HS-27A (cell line): ENCODE measurements at regions not wholly inside any gene's neighbourhood (a gene's known extent, or its start where the extent isn't known, plus 50 kb on each side); places are given as distances from the start of the nearest gene placed in this dataset.

Source experiments
- DNase-seq: peaks from one replicate; pipeline ENCODE4 v3.0.0-alpha.2; 2012; ENCODE audit warnings: low read depth, missing footprints

DNA sequence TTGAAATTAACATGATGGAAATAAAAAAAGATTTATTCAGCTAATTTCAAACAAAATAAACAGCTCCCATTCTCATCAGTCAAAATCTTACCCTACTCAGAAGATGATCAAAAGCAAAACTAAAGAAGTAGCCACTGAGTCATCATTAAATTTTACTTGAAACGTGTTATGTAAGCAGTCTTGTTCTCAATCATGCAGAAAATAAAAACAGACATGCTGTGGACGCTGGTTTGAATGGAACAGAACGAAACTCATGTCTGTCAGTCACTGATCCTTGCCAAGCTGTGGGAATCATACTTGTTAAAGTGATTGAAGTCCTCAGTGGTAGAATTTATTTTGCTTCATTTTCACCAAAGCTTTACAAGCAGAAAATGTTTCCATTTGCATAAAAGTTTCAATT lies 77.2 kb upstream of the TLR3 start:
- DNase-seq: no peak

DNA sequence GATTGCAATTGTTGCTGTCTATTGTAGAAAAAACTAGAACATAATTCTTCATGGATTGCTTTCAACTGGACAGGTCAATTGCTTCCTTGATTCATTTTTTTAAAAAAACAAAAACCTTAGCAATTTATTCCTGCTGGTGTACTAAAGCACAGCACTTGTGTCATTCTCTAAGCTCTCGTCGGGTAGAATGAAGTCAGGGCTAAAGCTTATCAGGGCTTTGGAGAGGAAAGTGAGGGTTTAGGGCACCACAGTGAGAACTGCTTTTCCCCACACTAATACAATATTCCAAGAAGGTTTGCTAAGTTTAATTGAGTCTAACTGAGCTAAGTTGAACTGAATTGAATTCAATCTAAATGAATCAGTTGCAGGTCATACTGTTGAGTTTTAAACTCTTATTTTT lies 76.4 kb upstream of the TLR3 start:
- DNase-seq: no peak

DNA sequence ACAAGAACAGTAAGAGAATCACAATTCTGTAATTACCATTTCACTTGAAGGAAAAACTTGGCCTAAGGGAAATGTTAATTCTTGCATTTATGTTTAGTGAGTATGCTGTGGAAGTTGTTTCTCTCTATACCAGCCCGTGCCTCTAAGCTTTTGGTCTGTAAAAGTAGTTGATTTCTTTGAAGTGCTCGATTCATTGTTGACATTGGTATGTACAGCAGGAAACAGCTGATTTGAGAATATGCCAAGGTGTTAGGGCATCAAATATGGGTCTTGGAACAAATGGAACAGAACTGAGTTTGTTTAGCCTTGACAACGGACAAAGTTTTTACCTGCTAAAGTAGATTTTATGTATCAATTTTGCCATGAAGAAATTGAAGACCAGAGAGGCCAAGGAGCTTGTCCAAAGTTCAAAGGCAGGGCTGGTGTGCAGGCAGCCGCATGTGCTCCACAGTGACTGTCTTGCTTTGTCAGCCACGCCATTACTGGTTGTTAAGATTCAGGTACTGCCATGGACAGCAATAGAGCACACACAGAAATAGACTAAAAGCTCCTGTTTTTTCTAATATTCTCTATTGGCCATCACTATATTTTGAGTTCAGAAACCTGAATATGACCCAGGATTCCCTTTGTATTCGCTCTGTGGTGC lies 75.5 kb upstream of the TLR3 start:
- no peak for DNase-seq

DNA sequence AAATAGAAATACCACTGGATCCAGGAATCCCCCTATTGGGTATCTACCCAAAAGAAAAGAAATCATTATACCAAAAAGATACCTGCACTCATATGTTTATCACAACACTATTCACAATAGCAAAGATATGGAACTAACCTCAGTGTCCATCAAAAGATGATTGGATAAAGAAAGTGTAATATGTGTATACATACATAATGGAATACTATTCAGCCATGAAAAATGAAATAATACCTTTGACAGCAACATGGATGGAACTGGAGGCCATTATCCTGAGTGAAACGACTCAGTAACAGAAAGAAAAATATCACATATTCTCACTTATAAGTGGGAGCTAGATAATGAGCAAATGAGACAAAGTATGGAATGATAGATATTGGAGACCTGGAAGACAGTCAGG lies 74.2 kb upstream of the TLR3 start:
- no peak for DNase-seq

DNA sequence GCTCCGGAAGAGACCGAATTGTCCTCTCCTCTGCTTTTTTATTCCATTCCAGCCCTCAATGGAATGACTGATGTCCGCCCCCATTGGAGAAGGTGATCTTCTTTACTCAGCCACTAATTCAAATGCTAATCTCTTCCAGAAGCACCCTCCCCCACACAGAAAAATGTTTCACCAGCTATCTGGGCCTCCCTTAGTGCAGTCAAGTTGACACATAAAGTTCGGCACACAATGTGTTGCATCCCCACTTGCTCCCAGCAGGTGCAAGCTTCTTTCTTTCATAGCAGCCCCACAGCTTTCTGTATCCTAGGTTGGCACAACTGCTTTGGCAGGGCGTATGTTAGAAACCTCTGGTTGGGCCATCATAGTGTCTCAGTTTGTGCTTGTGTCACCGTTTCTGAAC lies 73.3 kb upstream of the TLR3 start:
- DNase-seq: no peak

DNA sequence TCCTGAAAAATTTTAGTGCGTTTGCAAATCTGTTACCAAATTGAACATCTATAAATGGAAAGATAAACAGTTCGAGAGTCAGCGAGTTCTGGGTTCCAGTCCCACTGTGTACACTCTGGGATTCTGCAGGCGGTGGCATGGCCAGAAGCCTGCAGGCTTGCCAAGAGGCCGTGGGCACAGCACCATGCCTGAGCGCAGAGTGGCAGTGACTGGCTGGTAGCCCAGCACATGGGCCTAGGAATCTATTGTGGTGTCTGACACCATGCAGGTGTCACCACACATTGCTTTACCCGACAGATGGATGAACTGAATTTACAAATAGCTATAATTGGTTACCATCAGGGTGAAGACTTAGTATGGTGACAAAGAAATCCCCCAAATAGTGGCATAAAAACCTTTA lies 71.7 kb upstream of the TLR3 start:
- DNase-seq: no peak

DNA sequence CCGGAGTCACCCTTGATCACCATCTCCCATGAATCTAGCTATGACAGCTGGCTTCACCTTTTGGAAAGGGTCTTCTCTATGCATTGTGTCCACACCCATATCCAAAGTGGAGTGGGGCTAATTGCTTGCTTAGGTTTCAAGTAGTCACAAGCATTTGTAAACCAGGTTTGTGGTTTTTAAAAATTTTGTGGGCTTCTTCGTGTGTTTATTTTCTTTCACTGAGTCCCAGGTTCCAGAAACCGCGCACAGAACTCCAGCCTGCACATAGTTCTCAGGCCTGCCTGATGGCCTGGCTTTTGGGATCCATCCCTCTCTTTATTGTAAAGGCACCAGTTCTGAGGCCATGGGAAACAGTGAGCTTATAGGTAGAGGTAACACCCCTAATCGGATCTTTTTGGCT lies 70.2 kb upstream of the TLR3 start:
- DNase-seq: no peak

DNA sequence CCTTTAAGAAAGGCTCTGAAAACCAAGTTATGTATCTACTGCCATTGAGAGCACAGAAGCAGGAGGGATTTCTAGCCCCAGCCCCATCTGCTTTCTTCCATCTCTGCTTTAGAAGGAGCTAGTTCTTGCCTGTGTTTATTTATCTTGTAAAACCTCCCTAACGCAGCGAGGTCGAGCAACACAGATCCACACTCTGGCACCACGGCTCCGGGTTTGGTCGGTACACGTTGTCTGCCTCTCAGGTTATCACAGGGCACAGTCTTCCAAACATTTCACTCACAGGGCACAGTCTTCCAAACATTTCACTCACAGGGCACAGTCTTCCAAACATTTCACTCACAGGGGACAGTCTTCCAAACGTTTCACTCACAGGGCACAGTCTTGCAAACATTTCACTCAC lies 69.7 kb upstream of the TLR3 start:
- no peak for DNase-seq

DNA sequence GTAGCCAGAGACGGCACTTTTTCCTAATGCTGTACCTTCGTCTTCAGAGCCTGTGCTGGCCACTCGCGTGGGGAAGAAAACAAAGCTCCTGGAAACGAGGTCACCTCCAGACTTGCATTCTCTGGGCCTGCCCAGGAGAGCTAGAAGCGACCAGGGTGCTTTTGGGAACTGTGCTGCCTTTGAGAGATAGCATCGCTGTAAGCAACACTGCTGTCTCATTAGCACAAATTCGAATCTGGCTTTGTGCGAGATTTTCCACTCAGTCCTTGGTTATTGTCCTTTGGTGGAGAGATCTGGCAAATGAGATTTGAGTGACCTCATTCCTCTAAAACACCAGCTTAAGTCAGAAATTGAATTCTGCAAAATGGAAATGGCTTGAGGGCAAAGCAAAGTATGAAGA lies 66.1 kb upstream of the TLR3 start:
- no peak for DNase-seq

DNA sequence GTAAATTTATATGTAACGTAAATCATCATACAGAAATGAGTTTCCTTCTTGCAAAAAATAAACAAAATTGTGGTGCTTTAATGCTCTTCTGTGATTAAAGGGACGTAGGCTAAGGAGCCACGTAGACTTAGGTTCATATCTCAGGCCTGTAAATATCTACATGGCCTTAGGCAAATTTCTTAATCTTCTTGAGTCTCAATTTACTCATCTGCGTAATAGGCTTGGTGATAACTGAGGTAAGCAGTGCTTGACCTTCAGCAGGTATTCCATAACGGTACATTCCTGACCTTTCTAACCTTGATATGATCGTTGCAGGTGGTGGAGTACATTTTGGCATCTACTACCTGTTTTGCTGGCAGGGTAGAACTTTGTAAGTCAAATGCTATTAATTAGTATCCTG lies 65.2 kb upstream of the TLR3 start:
- no peak for DNase-seq

DNA sequence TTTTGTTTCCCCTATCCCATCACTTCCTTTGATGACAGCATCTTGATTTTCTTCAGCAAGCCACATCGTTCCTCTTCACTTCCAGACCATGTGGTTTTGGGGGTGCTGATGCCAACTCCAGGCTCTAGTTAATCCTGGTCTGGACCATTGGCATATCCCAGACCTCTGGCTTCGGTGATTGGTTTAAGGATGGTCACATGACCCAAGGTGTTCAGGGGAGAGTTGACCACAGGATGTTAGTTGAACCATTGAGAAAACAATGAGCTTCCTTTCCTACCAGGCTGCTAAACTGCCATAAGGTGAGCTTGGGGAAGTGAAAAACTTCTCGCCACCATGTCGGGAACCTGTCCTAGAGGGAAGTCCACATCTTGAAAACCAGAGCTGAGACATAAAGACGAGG lies 60.9 kb upstream of the TLR3 start:
- no peak for DNase-seq

DNA sequence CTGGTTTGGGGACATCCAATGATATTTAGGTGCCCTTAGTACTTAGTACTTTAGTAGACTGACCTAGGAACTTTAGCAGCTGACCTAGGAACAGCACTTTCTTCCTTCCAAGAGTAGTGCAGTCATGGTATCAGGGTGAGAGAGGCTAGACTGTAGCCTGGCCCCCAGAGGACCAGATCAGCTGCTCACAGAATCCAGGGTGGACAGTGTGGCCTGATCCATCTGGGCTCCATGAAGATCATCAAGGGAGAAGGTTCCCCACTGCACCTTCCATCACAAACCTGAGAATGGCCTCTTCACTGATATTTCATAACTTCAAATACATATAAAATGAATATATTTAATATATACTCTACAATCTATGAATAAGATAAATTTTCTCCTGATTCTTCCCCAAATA lies 59.0 kb upstream of the TLR3 start:
- DNase-seq: no peak

DNA sequence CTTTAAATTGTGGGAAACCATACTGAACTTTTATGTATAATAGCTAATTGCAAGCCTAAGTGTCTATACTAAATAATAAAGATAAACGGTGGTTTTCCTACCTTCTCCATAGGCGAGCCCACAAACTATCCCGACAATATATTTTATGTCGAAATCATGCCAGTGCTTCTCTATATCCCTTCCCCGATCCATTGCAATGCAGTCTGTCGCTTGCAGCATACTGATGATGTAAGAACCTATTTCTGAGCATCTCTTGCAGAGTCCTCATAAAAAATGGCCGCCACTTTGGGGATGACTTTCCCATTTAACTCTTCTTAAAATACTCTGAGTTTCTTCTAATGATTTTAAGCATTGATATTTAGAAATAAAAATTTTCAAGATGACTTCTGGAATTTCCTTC lies 58.1 kb upstream of the TLR3 start:
- no peak for DNase-seq

DNA sequence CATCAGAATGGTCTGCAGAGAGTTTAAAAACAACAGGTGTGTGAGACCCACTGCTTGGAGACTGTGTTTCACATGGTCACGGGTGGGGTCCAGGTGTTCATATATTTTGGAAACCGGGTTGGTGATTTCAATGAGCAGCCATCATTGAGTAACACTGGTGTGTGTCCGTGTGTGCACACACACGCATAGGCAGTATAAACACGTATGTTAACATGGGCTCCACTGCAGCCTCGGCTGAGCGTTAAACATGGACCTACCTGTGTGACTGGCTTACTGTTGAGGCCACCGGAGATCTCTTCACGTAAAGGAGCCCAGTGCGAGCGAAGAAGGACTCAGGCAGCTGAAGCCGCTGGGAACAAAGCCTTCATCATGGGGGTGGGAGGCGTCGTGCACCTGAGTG lies 56.9 kb upstream of the TLR3 start:
- no peak for DNase-seq

DNA sequence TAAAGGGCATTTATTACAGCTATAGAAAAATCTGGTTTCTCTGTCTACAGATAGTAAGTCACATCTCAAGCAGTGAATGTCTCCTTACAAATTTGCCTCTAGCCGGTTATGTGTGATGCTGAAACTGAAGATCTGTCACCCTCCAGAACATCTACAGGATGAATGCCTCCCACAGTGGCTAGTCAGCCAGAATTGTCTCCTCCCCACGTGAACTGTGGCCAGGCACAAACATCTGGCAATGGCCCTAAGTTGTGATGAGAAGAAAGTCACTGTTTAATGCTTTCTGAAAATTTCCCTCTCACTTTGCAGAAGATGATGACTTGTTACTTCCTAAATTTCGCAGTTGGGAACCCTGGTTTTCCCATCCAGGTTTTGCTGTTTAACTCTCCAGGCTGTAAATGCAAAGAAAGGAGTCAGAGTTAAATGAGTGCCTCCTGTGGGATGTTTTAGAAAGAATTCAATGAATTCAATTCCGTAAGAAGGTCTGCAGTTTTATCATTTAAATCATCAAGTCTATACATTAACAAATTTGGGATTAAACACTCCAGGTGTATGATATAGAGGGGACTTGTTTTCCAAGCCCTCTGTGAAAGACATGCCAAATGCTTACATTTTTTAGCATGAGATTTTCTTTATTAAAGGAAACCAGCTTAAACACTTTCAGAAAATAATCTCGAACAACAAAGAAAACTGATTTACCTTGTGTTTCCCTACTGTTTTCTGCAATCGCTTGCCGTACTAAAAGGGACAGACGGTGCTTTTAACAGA lies 55.4 kb upstream of the TLR3 start:
- no peak for DNase-seq

DNA sequence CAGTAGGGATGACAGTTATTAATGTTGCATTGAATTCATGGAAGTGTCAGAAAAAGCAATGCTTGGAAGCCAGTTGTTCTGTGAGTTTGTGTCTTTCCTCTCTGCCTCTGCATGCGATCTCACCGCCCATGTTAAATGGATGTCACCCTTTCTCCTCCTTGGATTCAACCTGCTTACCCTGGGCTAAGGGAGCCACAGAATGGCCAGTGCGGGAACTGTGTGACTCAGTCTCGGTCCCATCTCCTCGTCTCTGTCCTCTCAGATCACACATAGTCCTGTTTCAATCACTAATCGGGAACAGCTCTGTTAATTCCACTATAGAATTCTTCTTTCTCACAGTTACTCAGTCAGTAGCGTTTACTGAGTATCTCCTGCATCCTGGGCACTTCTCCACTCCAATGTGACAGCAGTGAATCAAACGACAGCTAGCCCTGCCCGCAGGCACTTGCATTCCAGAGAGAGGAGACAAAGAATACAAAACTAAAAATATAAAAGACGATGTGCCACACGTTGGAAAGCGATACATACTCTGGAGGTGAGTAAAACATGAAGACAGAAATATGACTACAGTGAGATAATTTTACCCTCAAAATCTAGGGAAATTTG lies 53.6 kb upstream of the TLR3 start:
- DNase-seq: no peak

DNA sequence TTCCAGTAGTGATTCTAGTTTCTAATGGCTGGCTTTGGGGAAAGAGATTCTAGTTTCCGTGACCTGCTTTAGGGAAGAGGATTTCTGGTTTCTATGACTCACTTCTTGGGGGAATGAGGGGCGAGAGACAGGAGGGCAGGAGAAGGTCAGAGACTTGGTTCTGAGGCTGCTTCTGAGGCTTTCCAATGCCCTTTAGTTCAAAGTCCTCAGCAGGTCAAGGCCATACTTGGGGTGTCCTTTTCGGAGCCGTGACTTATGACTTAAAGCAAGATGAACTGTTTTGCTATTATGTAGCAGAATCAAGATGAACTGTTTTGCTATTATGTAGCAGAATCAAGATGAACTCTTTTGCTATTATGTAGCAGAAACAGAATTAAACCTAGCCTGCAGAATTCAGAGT lies 52.2 kb upstream of the TLR3 start:
- DNase-seq: no peak

DNA sequence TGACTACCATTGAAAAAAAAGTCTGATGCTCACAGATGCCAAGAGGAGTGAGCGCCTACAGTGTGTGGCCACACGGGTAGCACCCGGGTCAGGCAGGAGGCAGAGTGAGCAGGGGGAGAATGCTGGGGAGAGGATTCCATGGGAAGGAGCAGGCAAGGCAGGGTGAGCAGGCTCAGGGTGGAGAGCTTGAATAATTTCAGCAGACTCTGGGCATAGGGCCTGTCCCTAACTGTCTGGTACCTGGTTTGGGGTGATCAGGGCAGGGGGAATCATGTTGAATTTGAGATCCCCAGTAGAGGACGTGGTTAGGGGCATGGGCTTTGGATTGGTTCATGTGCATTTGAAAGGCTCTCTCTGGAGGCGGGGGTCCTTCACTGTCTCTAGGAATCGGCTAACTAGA lies 51.2 kb upstream of the TLR3 start:
- no peak for DNase-seq

DNA sequence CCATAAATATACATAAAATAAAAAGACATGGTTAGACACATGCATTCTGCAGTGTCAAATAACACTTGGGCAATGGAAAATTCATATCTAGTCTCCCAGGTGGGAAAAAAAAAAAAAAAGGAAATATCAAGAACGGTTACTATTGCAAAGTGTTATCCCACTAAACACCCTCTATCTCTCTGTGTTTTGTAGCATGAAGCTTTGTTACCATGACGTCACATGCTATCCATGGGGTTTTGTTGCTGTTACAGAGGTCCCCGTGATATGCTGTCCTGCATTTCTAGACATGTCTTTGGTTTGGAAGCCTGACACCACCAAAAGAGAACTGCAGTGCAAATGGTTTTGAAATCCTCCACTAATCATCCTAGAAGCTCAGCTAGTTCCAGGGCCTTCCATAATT lies 50.7 kb upstream of the TLR3 start:
- DNase-seq: no peak

DNA sequence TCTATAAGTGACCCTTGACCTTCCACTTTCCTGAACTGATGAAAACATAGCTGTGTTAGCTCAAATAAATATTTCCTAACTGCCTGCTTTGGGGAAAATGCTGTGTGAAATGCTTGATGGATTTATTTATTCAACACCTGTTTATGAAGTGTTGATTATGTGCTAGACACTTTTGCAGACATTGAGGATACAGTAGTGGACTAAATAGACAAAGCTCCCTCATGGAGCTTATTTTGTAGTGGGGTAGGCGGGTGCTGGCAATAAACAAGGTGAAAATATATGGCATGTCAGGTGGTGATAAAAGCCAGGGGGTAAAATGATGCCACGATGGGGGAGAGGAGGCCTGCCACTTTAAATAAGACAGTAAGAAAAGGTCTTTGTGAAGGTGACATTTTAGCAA lies 50.2 kb upstream of the TLR3 start:
- no peak for DNase-seq
